ENCODE measurements at regions not wholly inside any gene's neighbourhood (a gene's known extent, or its start where the extent isn't known, plus 50 kb on each side); places are given as distances from the start of the nearest gene placed in this dataset.

GRCh38 chr18:2204736-2205135 is 366.6 kb downstream of the METTL4 start:
- no peak overlapping the region for H3K4me2 ChIP-seq (ENCODE audit: insufficient read depth, low read length)
- no peak overlapping the region for H3K27ac ChIP-seq (ENCODE audit: low read depth, low read length)
- no peaks in the 10 kb centered on the region for H3K27me3 ChIP-seq (ENCODE audit: insufficient read depth, low read length)
- DNase-seq (ENCODE audit: insufficient read length, low spot score, missing footprints): no peak
- no peaks in the 10 kb centered on the region for H3K36me3 ChIP-seq (ENCODE audit: insufficient read depth, low read length)
- no peaks in the 10 kb centered on the region for H3K79me2 ChIP-seq (ENCODE audit: insufficient read depth, low read length)
- no peaks in the 10 kb centered on the region for H4K20me1 ChIP-seq (ENCODE audit: insufficient read depth, low read length)
- H3K9me3 ChIP-seq (ENCODE audit: low read depth, low read length): no peaks in the 10 kb centered on the region
- no peak overlapping the region for H3K4me3 ChIP-seq (ENCODE audit: insufficient read depth, low read length)
- no peaks in the 10 kb centered on the region for H3K4me1 ChIP-seq (ENCODE audit: insufficient read depth, low read length)
- TF ChIP-seq CTCF (IDR thresholded peaks at IDR 0.05; ENCODE audit: extremely low read depth, low read depth, low read length): no peak
- H2AFZ ChIP-seq (ENCODE audit: low read length): no peak overlapping the region

GRCh38 chr18:2207294-2207693 is 364.0 kb downstream of the METTL4 start:
- Histone ChIP-seq H3K79me2 (ENCODE audit: insufficient read depth, low read length) (no peaks in the 10 kb centered on the region), H3K27ac (ENCODE audit: low read depth, low read length) (no peak overlapping the region)
- TF ChIP-seq CTCF (IDR thresholded peaks at IDR 0.05; ENCODE audit: extremely low read depth, low read depth, low read length): no peak

GRCh38 chr18:2212598-2213205 is 358.6 kb downstream of the METTL4 start:
- Histone ChIP-seq H3K27me3 (ENCODE audit: insufficient read depth, low read length) (no peaks in the 10 kb centered on the region), H3K27ac (ENCODE audit: low read depth, low read length) (no peak overlapping the region), H3K4me2 (ENCODE audit: insufficient read depth, low read length) (no peak overlapping the region), H4K20me1 (ENCODE audit: insufficient read depth, low read length) (no peaks in the 10 kb centered on the region), H3K4me1 (ENCODE audit: insufficient read depth, low read length) (no peaks in the 10 kb centered on the region), H3K36me3 (ENCODE audit: insufficient read depth, low read length) (no peaks in the 10 kb centered on the region), H3K9me3 (ENCODE audit: low read depth, low read length) (no peaks in the 10 kb centered on the region), H3K79me2 (ENCODE audit: insufficient read depth, low read length) (no peaks in the 10 kb centered on the region), H2AFZ (ENCODE audit: low read length) (no peak overlapping the region), H3K4me3 (ENCODE audit: insufficient read depth, low read length) (no peak overlapping the region)
- TF ChIP-seq CTCF (IDR thresholded peaks at IDR 0.05; ENCODE audit: extremely low read depth, low read depth, low read length): no peak
- DNase-seq (ENCODE audit: insufficient read length, low spot score, missing footprints): no peak

More at GRCh38 chr18:2207294-2207693, 364.0 kb downstream of the METTL4 start:
- no peaks in the 10 kb centered on the region for H3K27me3 ChIP-seq (ENCODE audit: insufficient read depth, low read length)
- no peak overlapping the region for H3K4me3 ChIP-seq (ENCODE audit: insufficient read depth, low read length)
- DNase-seq (ENCODE audit: insufficient read length, low spot score, missing footprints): no peak
- no peak overlapping the region for H3K4me2 ChIP-seq (ENCODE audit: insufficient read depth, low read length)
- no peaks in the 10 kb centered on the region for H3K9me3 ChIP-seq (ENCODE audit: low read depth, low read length)
- no peaks in the 10 kb centered on the region for H3K36me3 ChIP-seq (ENCODE audit: insufficient read depth, low read length)
- H3K4me1 ChIP-seq (ENCODE audit: insufficient read depth, low read length): no peaks in the 10 kb centered on the region
- no peak overlapping the region for H2AFZ ChIP-seq (ENCODE audit: low read length)
- no peaks in the 10 kb centered on the region for H4K20me1 ChIP-seq (ENCODE audit: insufficient read depth, low read length)

GRCh38 chr18:2213905-2214304 is 357.4 kb downstream of the METTL4 start:
- Histone ChIP-seq H2AFZ (ENCODE audit: low read length) (no peak overlapping the region), H3K4me1 (ENCODE audit: insufficient read depth, low read length) (no peaks in the 10 kb centered on the region), H3K27me3 (ENCODE audit: insufficient read depth, low read length) (no peaks in the 10 kb centered on the region), H3K27ac (ENCODE audit: low read depth, low read length) (no peak overlapping the region), H3K36me3 (ENCODE audit: insufficient read depth, low read length) (no peaks in the 10 kb centered on the region), H3K9me3 (ENCODE audit: low read depth, low read length) (no peaks in the 10 kb centered on the region), H3K4me3 (ENCODE audit: insufficient read depth, low read length) (no peak overlapping the region), H3K4me2 (ENCODE audit: insufficient read depth, low read length) (no peak overlapping the region), H4K20me1 (ENCODE audit: insufficient read depth, low read length) (no peaks in the 10 kb centered on the region), H3K79me2 (ENCODE audit: insufficient read depth, low read length) (no peaks in the 10 kb centered on the region)
- no peak for TF ChIP-seq CTCF (IDR thresholded peaks at IDR 0.05; ENCODE audit: extremely low read depth, low read depth, low read length)
- DNase-seq (ENCODE audit: insufficient read length, low spot score, missing footprints): no peak

Measured in osteoblast (primary cell).